Effector memory CD4-positive, alpha-beta T cell (primary cell): ENCODE measurements at regions not wholly inside any gene's neighbourhood (a gene's known extent, or its start where the extent isn't known, plus 50 kb on each side); places are given as distances from the start of the nearest gene placed in this dataset.
"Not testable (repeated sequence)": the region's sequence is repeated elsewhere in the genome, so short reads cannot be mapped to it uniquely, and the experiment has no call there.

Experiments used
- DNase-seq, 3 donors: peaks; one replicate each; pipeline ENCODE4 v3.0.0-alpha.2; 2020
- H3K27ac ChIP-seq: 2 replicates; pipeline ENCODE4 v1.7.0; 2013; ENCODE audit warnings: mild to moderate bottlenecking, low read length, moderate library complexity; ENCODE audit not compliant: insufficient read depth, poor library complexity, severe bottlenecking
- H3K27me3 ChIP-seq: replicated peaks from 2 replicates; pipeline ENCODE4 v1.7.0; 2013; ENCODE audit warnings: mild to moderate bottlenecking, low read length; ENCODE audit not compliant: insufficient read depth, control insufficient read depth, poor library complexity, severe bottlenecking
- H3K36me3 ChIP-seq: 2 replicates; pipeline ENCODE4 v1.7.0; 2013; ENCODE audit warnings: mild to moderate bottlenecking, low read length, moderate library complexity; ENCODE audit not compliant: control insufficient read depth, insufficient read depth
- H3K4me1 ChIP-seq: 2 replicates; pipeline ENCODE4 v1.7.0; 2013; ENCODE audit warnings: low read length, mild to moderate bottlenecking; ENCODE audit not compliant: control insufficient read depth, insufficient read depth, poor library complexity, severe bottlenecking
- H3K4me3 ChIP-seq: 2 replicates; pipeline ENCODE4 v1.7.0; 2013; ENCODE audit warnings: low read length, low read depth, mild to moderate bottlenecking; ENCODE audit not compliant: insufficient read depth, poor library complexity, severe bottlenecking
- H3K9me3 ChIP-seq: 2 replicates; pipeline ENCODE4 v1.7.0; 2013; ENCODE audit warnings: mild to moderate bottlenecking, low read length, moderate library complexity; ENCODE audit not compliant: control insufficient read depth

GRCh38 chr17:68097161-68097805 lies 61.7 kb downstream of the KPNA2 start:
- no peaks in the 10 kb centered on the region for H3K27me3 ChIP-seq
- no peaks in the 10 kb centered on the region for H3K36me3 ChIP-seq
- H3K4me3 ChIP-seq, result no peak overlapping the region
- peaks cover 3% of the 10 kb centered on the region for H3K4me1 ChIP-seq
- H3K9me3 ChIP-seq, result no peaks in the 10 kb centered on the region
- DNase-seq, result no peak
- H3K27ac ChIP-seq, result no peak overlapping the region

- H3K36me3 ChIP-seq, H3K4me3 ChIP-seq, DNase-seq, H3K27ac ChIP-seq, H3K27me3 ChIP-seq, H3K4me1 ChIP-seq, H3K9me3 ChIP-seq: not testable (repeated sequence)
Observed at GRCh38 chr17:68099341-68099753, 63.8 kb downstream of the KPNA2 start.

GRCh38 chr17:68100000-68100641 lies 64.6 kb downstream of the KPNA2 start:
- no peak for DNase-seq
- peaks cover 9% of the 10 kb centered on the region for H3K4me1 ChIP-seq
- H3K27me3 ChIP-seq, result no peaks in the 10 kb centered on the region
- no peak overlapping the region for H3K27ac ChIP-seq
- no peaks in the 10 kb centered on the region for H3K9me3 ChIP-seq
- no peaks in the 10 kb centered on the region for H3K36me3 ChIP-seq
- H3K4me3 ChIP-seq, result no peak overlapping the region

GRCh38 chr17:68101075-68101986 lies 65.8 kb downstream of the KPNA2 start:
- H3K4me1 ChIP-seq, result peaks cover 9% of the 10 kb centered on the region
- H3K27ac ChIP-seq, result peak overlapping the region; percentile 79

GRCh38 chr17:68101987-68102314 lies 66.4 kb downstream of the KPNA2 start:
- Histone ChIP-seq H3K27ac (peak overlapping the region; percentile 79), H3K4me1 (peaks cover 9% of the 10 kb centered on the region), H3K4me3 (peak overlapping the region; percentile 90), H3K27me3 (no peaks in the 10 kb centered on the region), H3K36me3 (no peaks in the 10 kb centered on the region), H3K9me3 (no peaks in the 10 kb centered on the region)
- no peak for DNase-seq

More at GRCh38 chr17:68101075-68101986, 65.8 kb downstream of the KPNA2 start:
- peak; percentile 56 to 72 (median 59) for DNase-seq
- Histone ChIP-seq H3K9me3 (no peaks in the 10 kb centered on the region), H3K4me3 (peak overlapping the region; percentile 90), H3K27me3 (no peaks in the 10 kb centered on the region), H3K36me3 (no peaks in the 10 kb centered on the region)

- Histone ChIP-seq H3K9me3 (no peaks in the 10 kb centered on the region), H3K27ac (peak overlapping the region; percentile 79), H3K4me3 (peak overlapping the region; percentile 90), H3K36me3 (no peaks in the 10 kb centered on the region), H3K4me1 (peaks cover 9% of the 10 kb centered on the region), H3K27me3 (no peaks in the 10 kb centered on the region)
- DNase-seq, result peak in 2 of 3 donors; percentile 16
Observed at GRCh38 chr17:68102318-68102758, 66.8 kb downstream of the KPNA2 start.

GRCh38 chr17:68103148-68103547 lies 67.6 kb downstream of the KPNA2 start:
- Histone ChIP-seq H3K4me3 (peak overlapping the region; percentile 90), H3K9me3 (no peaks in the 10 kb centered on the region), H3K36me3 (no peaks in the 10 kb centered on the region), H3K4me1 (peaks cover 9% of the 10 kb centered on the region), H3K27me3 (no peaks in the 10 kb centered on the region), H3K27ac (no peak overlapping the region)
- no peak for DNase-seq

- no peak overlapping the region for H3K27ac ChIP-seq
- H3K27me3 ChIP-seq, result no peaks in the 10 kb centered on the region
- DNase-seq, result no peak
- peaks cover 7% of the 10 kb centered on the region for H3K4me1 ChIP-seq
- no peaks in the 10 kb centered on the region for H3K9me3 ChIP-seq
- no peak overlapping the region for H3K4me3 ChIP-seq
- H3K36me3 ChIP-seq, result no peaks in the 10 kb centered on the region
Observed at GRCh38 chr17:68106085-68106484, 70.5 kb downstream of the KPNA2 start.

- H3K36me3 ChIP-seq, result no peaks in the 10 kb centered on the region
- no peaks in the 10 kb centered on the region for H3K9me3 ChIP-seq
- no peak for DNase-seq
- no peaks in the 10 kb centered on the region for H3K27me3 ChIP-seq
- no peak overlapping the region for H3K27ac ChIP-seq
- peaks cover 6% of the 10 kb centered on the region for H3K4me1 ChIP-seq
- H3K4me3 ChIP-seq, result no peak overlapping the region
Observed at GRCh38 chr17:68107373-68107772, 71.8 kb downstream of the KPNA2 start.
